Iris pigment epithelial cell (primary cell): ENCODE measurements at regions not wholly inside any gene's neighbourhood (a gene's known extent, or its start where the extent isn't known, plus 50 kb on each side); places are given as distances from the start of the nearest gene placed in this dataset.
"Not testable (repeated sequence)": the region's sequence is repeated elsewhere in the genome, so short reads cannot be mapped to it uniquely, and the experiment has no call there.

Experiments
- DNase-seq: peaks from one replicate; pipeline ENCODE4 v3.0.0-alpha.2; 2011; ENCODE audit warnings: low read depth

- DNase-seq = no peak
These were observed 487.7 kb downstream of the TTLL7 start for GRCh38 chr1:83511146-83511726.

- DNase-seq = no peak
These were observed 489.6 kb downstream of the TTLL7 start for GRCh38 chr1:83509301-83509781.

DNA sequence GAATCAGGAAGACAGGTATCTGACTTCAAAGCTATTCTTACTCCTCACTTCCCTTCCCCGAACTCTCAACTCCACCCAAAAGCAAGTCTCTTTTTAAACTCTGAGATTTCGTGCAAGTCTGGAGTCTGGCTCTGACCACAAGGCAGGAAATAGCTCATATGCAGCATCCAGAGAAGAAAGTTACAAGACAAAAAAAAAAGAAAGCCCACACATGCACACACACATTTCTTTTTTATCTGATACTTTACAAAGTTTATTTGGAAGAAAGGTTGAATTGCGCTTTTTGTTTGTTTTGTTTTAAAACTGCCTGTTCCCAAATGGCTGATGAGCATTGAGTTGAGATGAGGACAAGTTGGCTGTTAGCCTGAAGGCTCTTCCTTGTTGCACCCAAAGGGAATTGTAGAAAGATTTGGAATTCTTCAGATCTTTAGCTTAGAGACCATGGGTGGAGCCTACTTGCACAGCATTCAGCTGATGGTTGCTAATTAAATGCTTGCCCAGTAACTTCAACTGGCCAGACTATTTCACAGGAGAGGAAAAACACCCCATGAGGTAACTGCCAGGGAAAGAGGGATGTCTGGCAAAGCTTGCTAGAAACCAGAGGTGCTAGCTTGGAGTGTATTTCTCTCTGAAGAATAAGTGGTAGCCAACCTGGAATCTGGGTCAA is 490.3 kb downstream of the TTLL7 start:
- DNase-seq = peak; percentile 30

GRCh38 chr1:83505148-83505547 is 493.8 kb downstream of the TTLL7 start:
- no peak for DNase-seq

- no peak for DNase-seq
These were observed 495.8 kb downstream of the TTLL7 start for GRCh38 chr1:83503153-83503552.

DNA sequence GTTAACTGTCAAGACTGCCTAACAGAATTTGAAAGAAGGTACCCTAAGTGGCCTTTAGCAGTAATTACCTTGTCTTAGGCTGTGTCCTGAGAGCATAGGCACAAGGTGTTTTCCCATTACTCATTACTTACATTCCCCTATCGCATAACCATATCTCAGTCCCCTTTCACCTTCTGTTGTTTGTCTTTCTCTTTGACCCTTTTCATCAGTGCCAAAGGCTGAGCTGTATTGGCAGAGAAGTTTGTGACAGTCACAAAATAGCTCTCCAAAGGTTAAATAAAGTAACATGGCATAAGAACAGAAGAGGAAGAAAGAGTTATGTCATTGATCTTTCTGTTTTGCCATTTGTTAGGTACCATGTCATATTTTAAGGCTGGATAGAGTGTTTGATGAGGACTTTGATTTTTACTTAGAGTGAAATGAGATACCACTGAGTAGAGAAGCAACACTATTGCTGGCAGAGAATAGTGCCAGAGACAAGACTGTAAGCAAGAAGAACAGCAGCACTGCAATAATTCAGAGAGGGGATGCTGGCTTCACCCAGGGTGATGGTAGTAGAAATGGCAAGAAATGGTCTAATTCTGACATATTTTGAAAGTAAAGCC is 497.8 kb downstream of the TTLL7 start:
- no peak for DNase-seq

- no peak for DNase-seq
These were observed 498.4 kb downstream of the TTLL7 start for GRCh38 chr1:83500531-83500930.

DNA sequence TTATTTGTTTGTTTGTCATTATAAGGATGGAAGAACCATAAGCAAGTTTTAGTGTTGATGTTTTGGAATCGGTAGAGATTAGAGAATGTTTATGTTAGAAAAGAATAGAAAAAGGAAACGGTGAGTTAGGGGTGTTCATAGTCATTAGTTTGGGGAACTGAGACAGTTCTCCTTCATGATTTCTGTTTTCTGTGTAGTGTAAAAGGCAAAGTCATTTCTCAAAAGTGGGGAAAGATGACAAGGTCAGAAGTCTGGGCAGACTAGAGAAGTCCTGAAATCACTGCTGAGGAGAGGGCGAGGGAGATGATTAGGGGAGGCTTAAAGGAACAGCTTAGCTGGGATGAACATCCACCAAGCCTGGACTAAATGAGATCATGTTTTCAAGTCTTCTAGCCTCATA is 498.9 kb downstream of the TTLL7 start:
- no peak for DNase-seq

- peak; percentile 9 for DNase-seq
These were observed 501.4 kb downstream of the TTLL7 start for GRCh38 chr1:83497563-83497962.

DNA sequence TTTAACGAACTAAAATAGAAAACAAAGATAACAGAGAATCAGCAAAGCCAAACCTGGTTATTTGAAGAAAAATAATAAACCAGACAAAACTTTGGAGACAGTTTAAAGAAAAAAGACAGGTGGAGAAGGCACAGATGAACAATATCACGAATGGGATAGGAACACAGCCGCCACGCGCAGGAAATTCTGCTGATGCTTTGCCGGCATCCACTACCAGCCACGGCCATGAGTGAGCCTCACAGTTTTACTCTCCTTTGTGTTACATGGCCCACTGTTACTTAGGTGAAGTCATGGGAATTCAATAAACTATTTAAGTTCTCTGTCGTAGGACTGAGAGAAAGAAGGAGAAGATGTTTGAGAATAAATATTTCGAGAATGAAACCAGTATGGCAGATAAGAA is 503.4 kb downstream of the TTLL7 start:
- no peak for DNase-seq

DNA sequence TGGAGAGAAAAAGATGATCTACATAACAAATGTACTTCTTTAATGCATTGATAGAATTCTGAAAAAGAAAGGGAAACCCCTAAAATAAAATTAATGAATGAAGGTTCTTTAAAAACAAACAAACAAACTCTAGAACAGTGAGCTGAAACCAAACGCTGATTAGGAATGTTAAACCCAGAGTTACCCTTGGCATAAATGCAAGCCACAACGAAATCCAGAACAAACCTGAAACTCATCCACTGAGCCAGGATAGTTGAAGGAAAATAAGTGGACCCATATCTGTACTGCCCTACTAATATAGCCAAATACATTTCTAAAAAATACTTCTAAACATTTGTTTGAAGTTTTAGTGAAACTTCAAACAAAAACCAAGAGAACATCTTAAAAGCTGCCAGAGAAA is 505.3 kb downstream of the TTLL7 start:
- no peak for DNase-seq

DNA sequence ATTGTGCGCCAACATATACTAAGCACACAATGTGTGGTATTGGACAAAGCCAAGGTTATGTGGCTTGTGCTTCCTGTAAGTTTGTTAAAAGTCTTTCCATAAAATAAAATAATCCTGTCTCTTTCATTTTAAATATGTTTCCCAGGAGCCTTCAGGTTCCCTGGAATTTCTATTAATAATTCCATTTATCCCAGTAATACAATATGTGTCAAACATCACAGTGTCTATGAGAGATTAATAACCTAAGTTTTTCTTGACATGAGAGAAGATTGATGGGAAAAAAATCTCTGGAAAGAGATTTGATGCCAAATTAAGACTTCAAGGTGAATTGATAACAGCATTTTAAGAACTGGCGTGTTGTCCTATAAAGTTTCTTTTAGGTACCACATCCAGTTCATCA is 507.0 kb downstream of the TTLL7 start:
- DNase-seq = no peak

DNA sequence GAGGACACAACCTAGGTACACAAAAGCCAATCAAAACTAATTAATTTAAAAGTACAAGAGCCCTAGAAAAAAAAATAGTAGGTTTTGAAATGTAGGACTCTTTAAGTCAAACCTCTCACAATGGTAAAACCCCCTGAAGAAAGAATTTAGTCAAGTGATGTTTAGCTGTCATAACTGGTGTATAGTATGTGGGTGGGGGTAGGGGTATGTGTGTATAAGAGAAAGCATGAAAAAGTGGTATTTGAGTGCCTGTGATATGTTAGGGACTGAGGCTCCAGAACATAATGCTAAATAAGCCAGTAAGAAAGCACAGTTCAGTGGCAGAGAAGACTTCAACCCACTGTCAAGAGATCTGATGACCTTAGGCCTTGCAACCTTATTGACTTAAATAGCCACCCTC is 507.9 kb downstream of the TTLL7 start:
- DNase-seq = no peak

DNA sequence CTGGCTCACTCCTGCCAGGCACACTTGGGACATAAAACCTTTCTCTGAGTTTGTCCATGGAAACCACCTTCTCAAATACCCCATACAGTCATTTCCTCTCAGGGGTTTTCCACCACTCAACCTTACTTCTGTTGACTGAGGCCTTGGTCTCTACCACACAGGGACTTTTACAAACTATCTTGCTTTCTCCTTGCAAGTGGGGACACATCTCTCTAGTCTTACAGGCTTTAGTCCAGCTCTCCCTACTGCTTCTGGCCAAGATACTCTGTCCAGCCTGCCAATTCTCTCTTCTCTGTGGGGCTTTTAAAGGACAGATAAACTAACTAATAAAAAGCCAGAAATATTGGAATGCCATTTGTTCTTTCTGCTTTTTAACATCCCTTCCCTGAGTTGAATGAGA is 510.8 kb downstream of the TTLL7 start:
- not testable (repeated sequence) for DNase-seq

DNA sequence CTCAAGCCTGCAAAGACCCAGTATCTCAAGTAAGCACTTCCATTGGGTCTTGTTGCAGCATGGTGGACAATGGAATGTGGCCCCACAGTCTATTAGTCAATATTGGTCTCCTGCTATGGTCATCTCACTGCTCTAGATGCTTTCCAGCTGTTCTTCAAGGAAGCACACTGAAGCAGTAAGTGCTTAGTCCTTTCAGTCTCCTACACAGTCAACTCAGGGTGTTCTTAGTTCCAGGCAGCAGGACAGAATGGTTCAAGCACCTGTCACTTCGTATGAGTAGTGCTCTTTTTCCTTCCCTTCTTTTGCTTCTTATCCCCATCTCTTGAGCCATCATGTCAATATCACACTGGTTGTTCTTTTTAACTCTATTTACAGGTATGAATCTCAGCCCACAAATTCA is 511.5 kb downstream of the TTLL7 start:
- not testable (repeated sequence) for DNase-seq

- DNase-seq = not testable (repeated sequence)
These were observed 513.5 kb downstream of the TTLL7 start for GRCh38 chr1:83485314-83486019.

DNA sequence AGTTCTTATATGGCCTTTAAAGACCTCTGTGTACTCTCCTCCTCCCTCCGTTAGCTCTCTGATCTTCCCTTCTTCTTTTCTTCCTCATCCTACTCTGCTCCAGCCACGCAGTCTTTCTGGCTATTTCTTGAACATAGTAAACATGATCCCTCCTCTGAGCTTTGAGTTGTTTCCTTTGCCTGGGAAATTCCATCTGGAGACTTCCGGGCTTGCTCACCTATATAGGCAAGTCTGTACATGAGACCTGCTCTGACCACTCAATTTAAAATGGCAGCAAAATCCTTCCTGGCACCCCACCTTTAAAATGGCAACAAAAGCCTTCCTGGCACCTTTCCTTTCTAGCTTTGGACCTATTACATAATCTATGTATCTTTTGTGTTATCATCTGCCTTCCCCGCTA is 517.6 kb downstream of the TTLL7 start:
- not testable (repeated sequence) for DNase-seq

GRCh38 chr1:83479591-83480239 is 519.2 kb downstream of the TTLL7 start:
- not testable (repeated sequence) for DNase-seq

DNA sequence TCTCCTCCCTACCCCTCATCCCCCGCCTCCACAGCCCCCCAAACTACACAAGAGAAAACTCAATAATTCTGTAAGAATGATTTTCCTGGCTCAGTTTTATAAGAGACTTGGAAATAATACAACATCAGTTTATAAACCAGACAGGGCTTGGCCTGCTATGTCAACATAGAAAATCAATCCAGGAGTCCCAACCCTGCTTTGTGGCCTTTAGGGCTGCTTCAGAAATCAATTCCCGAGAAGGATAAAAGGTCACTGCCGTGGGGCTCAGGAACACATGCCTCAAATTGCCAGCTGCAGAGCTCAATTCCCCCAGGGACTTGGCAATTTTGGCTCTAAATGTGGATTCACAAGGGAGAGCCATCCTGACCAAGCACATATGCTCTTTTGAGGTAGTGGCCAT is 520.8 kb downstream of the TTLL7 start:
- not testable (repeated sequence) for DNase-seq

DNA sequence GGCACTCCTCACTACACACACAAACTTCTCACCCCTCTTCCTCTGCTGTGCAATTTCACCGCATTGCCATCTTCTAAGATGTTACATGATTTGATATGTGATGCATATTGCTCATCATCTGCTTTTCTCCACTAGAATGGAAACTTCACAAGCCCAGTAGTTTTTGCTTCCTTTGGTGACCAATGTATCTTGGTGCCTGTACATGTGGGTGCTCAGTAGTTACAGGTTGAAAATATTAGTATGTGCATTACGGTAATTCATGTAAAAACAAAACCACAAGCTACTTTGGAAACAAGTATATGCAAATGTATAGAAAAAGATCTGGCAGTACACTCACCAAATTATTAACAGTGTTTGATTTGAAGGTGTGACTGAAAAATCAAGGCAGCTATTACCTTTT is 522.4 kb downstream of the TTLL7 start:
- DNase-seq = not testable (repeated sequence)

DNA sequence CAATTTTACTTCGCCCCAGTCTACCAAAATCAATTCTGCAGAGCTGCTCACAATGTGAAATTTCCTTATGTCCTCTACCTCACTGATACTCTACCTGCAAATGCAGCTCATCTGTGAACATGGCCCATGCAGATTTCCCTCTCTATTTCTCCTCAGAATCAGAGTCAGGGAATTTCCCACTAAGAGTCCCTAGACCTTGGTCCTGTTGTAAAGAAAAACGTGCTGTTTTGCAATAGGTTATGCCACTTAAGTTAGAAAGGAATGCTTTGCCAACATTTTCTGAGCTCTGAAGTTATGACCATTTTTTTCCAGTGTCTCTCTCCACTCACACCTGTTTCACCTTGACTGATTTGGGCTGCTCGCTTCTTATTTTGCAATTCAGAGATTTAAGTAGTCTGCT is 524.0 kb downstream of the TTLL7 start:
- DNase-seq = not testable (repeated sequence)

DNA sequence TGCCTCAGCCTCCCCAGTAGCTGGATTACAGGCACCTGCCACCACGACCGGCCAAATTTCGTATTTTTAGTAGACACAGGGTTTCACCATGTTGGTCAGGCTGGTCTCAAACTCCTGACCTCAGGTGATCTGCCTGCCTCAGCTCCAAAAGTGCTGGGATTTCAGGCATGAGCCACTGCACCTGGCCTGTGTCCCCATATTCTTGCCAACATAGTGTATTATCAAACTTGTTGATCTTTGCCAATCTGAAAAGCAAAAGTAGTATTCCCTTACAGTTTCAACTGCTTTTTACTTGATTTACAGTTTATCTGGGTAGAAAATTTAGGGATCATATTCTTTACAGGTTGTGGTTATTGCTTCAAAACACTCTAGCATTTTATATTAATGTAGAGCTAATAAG is 524.9 kb downstream of the TTLL7 start:
- DNase-seq = not testable (repeated sequence)
